Lung (tissue), 11 donors: ENCODE measurements at regions not wholly inside any gene's neighbourhood (a gene's known extent, or its start where the extent isn't known, plus 50 kb on each side); places are given as distances from the start of the nearest gene placed in this dataset.

ENCODE experiments used
- ATAC-seq: fragments of 200-7000 bp; cut with Tn5 transposase; one replicate; pipeline ENCODE4 v1.9.1; 2020; ENCODE audit warnings: moderate number of reproducible peaks; ENCODE audit not compliant: insufficient read depth, low FRiP score
- DNase-seq, 3 donors: peaks; one replicate each; pipeline ENCODE4 v3.0.0-alpha.2; 2013 to 2017
- H3K27ac ChIP-seq, 2 donors: one replicate each; pipeline ENCODE4 v1.5.1; 2013; ENCODE audit warnings: mild to moderate bottlenecking in 2 of 2, moderate library complexity in 2 of 2, control low read depth in 1 of 2, inconsistent platforms in 1 of 2, low read depth in 1 of 2, low read length in 1 of 2
- H3K27me3 ChIP-seq, 3 donors: one replicate each; pipeline ENCODE4 v1.5.1; 2013; ENCODE audit warnings: low read length in 2 of 3; ENCODE audit not compliant: control insufficient read depth in 3 of 3, insufficient read depth in 3 of 3
- H3K36me3 ChIP-seq, 4 donors: one replicate each; pipeline ENCODE4 v1.5.1; 2013; ENCODE audit warnings: low read length in 4 of 4, mild to moderate bottlenecking in 1 of 4, moderate library complexity in 1 of 4; ENCODE audit not compliant: control insufficient read depth in 4 of 4, insufficient read depth in 4 of 4
- H3K4me1 ChIP-seq, 5 donors: one replicate each; pipeline ENCODE4 v1.5.1; 2013; ENCODE audit warnings: low read length in 5 of 5, mild to moderate bottlenecking in 2 of 5, moderate library complexity in 1 of 5; ENCODE audit not compliant: control insufficient read depth in 5 of 5, insufficient read depth in 5 of 5
- H3K4me3 ChIP-seq: one replicate; pipeline ENCODE4 v1.5.1; 2013; ENCODE audit warnings: mild to moderate bottlenecking, control low read depth, moderate library complexity
- H3K9ac ChIP-seq, 2 donors: one replicate each; pipeline ENCODE4 v1.5.1; 2013; ENCODE audit warnings: low read length in 2 of 2, control low read depth in 1 of 2; ENCODE audit not compliant: insufficient read depth in 1 of 2
- H3K9me3 ChIP-seq, 4 donors: one replicate each; pipeline ENCODE4 v1.5.1; 2013; ENCODE audit warnings: low read length in 3 of 4, mild to moderate bottlenecking in 1 of 4, moderate library complexity in 1 of 4; ENCODE audit not compliant: control insufficient read depth in 4 of 4, insufficient read depth in 3 of 4
- WGBS, 2 donors: extraction: QIAGEN DNeasy Blood & Tissue Kit; methylation state at CpG; one replicate each; pipeline ENCODE4 v1.1.7; 2013; 5-methylcytosine and 5-hydroxymethylcytosine counted together
- TF ChIP-seq, protein P1 (sequence below): IDR thresholded peaks from 2 replicates; pipeline ENCODE4 v1.5.1; 2012; ENCODE audit warnings: mild to moderate bottlenecking; ENCODE audit errors: control extremely low read depth, extremely low read depth
- donor health status: control.
- donor health status: control.
- donor health status: Bipolar disorder and iron deficiency.
- donor health status: healthy.
- donor health status: DM: yes; HTN: yes; CAD: no.

DNA sequence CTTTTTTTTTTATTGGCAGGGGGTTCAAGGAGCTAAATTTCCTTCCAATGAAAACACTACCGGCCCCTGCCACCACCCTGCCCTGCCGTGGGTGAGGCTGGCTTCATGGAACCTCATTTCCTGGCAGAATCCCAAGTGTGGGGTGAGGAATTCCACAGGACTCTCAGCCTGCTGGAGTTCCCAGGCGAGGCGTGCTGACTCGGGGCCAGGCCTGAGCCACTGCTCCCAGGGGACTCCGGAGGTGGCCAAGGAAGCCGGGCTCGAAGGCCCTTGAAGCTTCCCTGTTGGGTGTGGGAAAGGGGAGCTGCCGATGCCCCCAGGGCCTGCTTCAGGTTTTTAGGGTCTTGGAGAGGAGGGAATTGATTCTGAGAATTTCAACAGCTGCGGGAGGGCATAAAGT is 95.3 kb upstream of the ACTRT2 start:
- Histone ChIP-seq H3K4me3 (no peak overlapping the region), H3K4me1 (peaks cover 0 to 35% (median 4%) of the 10 kb centered on the region in 5 donors), H3K36me3 (no peaks in the 10 kb centered on the region), H3K27me3 (peaks cover 0 to 6% (median 6%) of the 10 kb centered on the region in 3 donors), H3K27ac (no peak overlapping the region), H3K9me3 (peaks cover 0 to 3% (median 0%) of the 10 kb centered on the region in 4 donors), H3K9ac (no peak overlapping the region)
- WGBS, 2 donors = 46 to 69% methylated on average over 10 of the region's 10 CpGs
- ATAC-seq (no peak), DNase-seq (peak; percentile 43 to 73 (median 60))
- TF ChIP-seq, protein P1, sequence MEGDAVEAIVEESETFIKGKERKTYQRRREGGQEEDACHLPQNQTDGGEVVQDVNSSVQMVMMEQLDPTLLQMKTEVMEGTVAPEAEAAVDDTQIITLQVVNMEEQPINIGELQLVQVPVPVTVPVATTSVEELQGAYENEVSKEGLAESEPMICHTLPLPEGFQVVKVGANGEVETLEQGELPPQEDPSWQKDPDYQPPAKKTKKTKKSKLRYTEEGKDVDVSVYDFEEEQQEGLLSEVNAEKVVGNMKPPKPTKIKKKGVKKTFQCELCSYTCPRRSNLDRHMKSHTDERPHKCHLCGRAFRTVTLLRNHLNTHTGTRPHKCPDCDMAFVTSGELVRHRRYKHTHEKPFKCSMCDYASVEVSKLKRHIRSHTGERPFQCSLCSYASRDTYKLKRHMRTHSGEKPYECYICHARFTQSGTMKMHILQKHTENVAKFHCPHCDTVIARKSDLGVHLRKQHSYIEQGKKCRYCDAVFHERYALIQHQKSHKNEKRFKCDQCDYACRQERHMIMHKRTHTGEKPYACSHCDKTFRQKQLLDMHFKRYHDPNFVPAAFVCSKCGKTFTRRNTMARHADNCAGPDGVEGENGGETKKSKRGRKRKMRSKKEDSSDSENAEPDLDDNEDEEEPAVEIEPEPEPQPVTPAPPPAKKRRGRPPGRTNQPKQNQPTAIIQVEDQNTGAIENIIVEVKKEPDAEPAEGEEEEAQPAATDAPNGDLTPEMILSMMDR = no peak

DNA sequence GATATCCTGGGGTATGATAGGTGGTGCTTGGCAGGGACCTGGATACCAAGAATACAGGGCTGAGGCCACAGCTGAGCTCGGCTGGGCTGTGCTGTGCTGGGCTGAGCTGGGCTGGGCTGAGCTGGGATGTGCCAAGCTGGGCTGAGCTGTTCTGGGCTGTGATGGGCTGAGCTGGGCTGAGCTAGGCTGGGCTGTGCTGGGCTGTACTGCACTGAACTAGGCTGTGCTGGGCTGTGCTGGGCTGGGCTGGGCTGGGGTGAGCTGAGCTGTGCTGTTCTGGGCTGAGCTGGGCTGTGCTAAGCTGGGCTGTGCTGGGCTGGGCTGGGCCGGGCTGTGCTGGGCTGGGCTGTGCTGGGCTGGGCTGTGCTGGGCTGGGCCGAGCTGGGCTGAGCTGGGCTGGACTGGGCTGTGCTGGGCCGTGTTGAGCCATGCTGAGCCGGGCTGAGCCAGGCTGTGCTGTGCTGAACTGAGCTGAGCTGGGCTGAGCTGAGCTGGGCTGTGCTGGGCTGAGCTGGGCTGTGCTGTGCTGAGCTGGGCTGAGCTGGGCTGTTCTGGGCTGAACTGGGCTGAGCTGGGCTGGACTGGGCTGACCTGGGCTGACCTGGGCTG is 94.7 kb upstream of the ACTRT2 start:
- peaks cover 0 to 3% (median 0%) of the 10 kb centered on the region in 4 donors for H3K9me3 ChIP-seq
- no peak overlapping the region for H3K9ac ChIP-seq
- 79 to 90% methylated on average over 5 of the region's 5 CpGs for WGBS, 2 donors
- no peak overlapping the region for H3K4me3 ChIP-seq
- no peak overlapping the region for H3K27ac ChIP-seq
- DNase-seq (peak in 1 of 3 donors; percentile 23), ATAC-seq (no peak)
- TF ChIP-seq, protein P1 = no peak
- H3K36me3 ChIP-seq = no peaks in the 10 kb centered on the region
- peaks cover 4 to 6% (median 6%) of the 10 kb centered on the region in 3 donors for H3K27me3 ChIP-seq
- H3K4me1 ChIP-seq = peaks cover 0 to 35% (median 4%) of the 10 kb centered on the region in 5 donors

DNA sequence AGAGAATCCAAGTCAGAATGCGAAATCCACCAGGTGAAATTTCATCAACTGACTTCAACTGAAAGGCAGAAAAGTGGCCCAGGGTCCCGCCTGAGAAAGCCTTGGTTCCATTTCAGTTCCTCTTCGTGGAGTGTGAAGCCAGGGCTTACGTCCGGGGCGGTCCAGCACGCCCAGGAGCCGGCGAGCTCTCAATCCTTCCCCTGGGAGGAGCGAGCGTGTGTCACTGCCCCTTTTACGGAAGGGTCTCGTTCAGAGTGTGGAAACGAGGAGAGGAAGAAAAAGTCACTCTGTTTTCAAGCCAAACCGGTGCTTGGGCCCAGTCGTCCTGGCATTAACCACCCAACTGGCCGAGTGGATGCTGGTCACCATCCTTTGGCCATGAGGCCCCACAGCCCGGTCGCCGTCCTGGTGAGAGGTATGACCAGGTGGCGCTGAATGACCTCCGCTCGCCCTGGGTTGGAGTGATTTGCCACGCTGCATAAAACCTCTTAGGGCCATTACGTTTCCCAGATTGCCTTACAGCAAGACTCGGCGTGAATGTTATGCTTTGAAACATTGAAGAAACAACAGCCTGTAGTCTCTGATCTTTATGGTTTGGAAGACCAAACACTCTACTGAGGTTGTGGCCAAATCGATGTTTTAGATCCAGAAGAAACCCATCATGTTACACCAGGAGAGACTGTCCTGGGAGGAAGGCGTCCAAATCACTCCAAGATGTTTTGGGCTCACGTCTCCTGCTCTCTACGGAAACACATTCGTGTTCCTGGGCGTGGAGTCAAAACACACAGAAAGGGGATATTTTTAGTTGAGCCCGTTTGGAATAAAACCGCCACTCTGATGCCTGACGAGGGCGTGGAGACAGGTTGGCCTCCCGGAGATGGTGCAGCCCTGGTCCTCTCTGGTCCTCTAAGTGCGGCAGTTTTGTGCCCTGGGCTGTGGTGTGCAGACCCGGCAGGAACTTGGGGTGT is 93.6 kb upstream of the ACTRT2 start:
- TF ChIP-seq, protein P1 = no peak
- no peaks in the 10 kb centered on the region for H3K36me3 ChIP-seq
- H3K4me3 ChIP-seq = no peak overlapping the region
- WGBS, 2 donors = 65 to 74% methylated on average over 40 of the region's 40 CpGs
- H3K9ac ChIP-seq = no peak overlapping the region
- DNase-seq (peak; percentile 61 to 93 (median 78)), ATAC-seq (no peak)
- H3K4me1 ChIP-seq = peaks cover 0 to 35% (median 4%) of the 10 kb centered on the region in 5 donors
- H3K9me3 ChIP-seq = peaks cover 0 to 3% (median 0%) of the 10 kb centered on the region in 4 donors
- peaks cover 6 to 8% (median 6%) of the 10 kb centered on the region in 3 donors for H3K27me3 ChIP-seq
- no peak overlapping the region for H3K27ac ChIP-seq
